ENCODE measurements at regions not wholly inside any gene's neighbourhood (a gene's known extent, or its start where the extent isn't known, plus 50 kb on each side); places are given as distances from the start of the nearest gene placed in this dataset.

DNA sequence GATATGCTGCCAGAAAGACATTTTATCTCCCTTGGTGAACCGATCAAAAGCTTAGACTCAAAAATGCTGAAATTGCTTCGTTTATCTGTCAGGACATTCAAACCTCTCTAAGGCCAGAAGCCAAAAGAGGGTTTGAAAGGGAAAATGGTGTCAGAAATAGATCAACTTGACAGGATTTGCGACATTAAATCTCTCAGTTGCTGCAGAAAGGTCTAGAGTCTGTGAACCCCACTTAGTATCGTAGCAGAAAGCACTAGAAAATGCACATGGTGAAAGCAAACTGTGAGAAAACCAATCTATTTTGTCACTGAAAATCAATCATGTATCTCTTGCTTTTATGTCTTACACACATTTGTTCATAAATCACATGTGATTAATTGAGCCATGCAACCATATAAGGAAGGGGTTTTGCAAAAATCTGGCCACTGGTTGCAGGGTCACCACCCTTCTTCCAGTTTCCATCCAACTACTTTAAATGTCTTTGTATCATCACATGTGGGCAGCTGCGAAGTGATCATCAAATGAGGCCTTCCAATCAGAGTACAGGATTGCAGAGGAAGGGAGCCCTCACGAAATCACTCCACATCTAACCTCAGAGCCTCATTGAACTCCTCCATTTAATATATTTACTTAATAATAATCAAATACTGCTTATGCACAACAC, 347.2 kb upstream of the ANXA10 start:
- Mint-ChIP-seq H3K4me3 (no peak overlapping the region), H3K27me3 (no peaks in the 10 kb centered on the region), H3K36me3 (no peaks in the 10 kb centered on the region), H3K9me3 (peaks cover 0 to 5% (median 0%) of the 10 kb centered on the region in 7 donors), H3K4me1 (no peaks in the 10 kb centered on the region), H3K27ac (no peak overlapping the region)
- ATAC-seq (ENCODE audit: low read depth in 2 of 2) (no peak), DNase-seq (no peak)

DNA sequence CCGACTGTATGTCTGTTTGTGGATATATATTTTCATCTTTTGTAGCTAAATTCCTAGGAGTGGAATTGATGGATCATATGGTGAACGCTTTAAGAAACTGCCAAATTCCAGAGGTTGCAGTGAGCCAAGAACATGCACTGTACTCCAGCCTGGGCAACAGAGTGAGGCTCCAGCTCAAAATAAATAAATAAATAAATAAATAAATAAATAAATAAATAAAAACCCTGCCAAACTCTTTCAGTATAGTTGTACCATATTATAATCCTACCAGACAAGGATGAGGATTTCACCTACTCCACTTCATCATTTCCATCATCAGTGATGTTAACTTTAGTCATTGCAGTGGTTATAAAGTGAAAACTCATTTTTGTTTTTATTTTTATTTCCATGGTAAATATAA, 325.1 kb upstream of the ANXA10 start:
- H3K4me1 Mint-ChIP-seq: no peaks in the 10 kb centered on the region
- no peak overlapping the region for H3K4me3 Mint-ChIP-seq
- no peaks in the 10 kb centered on the region for H3K27me3 Mint-ChIP-seq
- peaks cover 4 to 36% (median 12%) of the 10 kb centered on the region in 7 donors for H3K9me3 Mint-ChIP-seq
- H3K27ac Mint-ChIP-seq: no peak overlapping the region
- no peak for DNase-seq
- no peak for ATAC-seq (ENCODE audit: low read depth in 2 of 2)
- H3K36me3 Mint-ChIP-seq: no peaks in the 10 kb centered on the region

DNA sequence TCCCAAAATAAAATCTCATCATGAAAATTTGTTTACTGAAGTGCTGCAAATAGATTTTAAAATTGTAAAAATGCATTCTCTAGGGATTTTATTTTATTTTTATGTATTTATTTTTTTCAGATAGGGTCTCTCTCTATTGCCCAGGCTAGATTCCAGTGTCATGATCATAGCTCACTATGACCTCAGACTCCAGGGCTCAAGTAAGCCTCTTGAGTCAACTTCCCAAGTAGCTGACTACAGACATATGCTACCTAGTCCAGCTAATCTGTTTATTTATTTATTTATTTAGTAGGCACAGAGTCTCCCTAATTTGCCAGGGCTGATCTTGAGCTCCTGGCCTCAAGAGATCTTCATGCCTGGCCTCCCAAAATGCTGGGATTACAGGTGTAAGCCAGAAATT, 317.7 kb upstream of the ANXA10 start:
- Mint-ChIP-seq H3K36me3 (no peaks in the 10 kb centered on the region), H3K4me3 (no peak overlapping the region), H3K4me1 (no peaks in the 10 kb centered on the region), H3K27ac (no peak overlapping the region), H3K9me3 (peaks cover 4 to 12% (median 6%) of the 10 kb centered on the region in 7 donors), H3K27me3 (no peaks in the 10 kb centered on the region)
- DNase-seq (no peak), ATAC-seq (ENCODE audit: low read depth in 2 of 2) (no peak)

DNA sequence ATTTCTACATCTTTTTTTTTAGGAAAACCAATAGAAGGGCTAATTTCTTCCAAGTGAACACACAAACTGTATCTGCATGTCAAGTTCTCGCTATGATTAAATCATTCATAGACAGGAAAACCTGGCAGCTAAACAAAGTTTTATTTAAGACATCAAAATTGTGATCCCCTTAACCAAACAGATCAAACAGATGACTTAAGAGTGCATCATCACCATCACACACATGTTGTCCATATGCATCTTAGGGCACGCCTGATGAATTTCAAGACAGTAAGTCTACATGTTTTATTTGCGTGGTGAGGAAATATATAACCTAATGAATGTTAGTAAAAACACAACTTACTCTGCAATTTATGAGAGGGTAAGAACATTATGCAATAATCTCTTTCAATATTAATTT, 317.0 kb upstream of the ANXA10 start:
- no peak overlapping the region for H3K27ac Mint-ChIP-seq
- H3K4me3 Mint-ChIP-seq: no peak overlapping the region
- no peaks in the 10 kb centered on the region for H3K27me3 Mint-ChIP-seq
- no peak for ATAC-seq (ENCODE audit: low read depth in 2 of 2)
- peaks cover 0 to 9% (median 6%) of the 10 kb centered on the region in 7 donors for H3K9me3 Mint-ChIP-seq
- DNase-seq: no peak
- H3K4me1 Mint-ChIP-seq: no peaks in the 10 kb centered on the region
- H3K36me3 Mint-ChIP-seq: no peaks in the 10 kb centered on the region

DNA sequence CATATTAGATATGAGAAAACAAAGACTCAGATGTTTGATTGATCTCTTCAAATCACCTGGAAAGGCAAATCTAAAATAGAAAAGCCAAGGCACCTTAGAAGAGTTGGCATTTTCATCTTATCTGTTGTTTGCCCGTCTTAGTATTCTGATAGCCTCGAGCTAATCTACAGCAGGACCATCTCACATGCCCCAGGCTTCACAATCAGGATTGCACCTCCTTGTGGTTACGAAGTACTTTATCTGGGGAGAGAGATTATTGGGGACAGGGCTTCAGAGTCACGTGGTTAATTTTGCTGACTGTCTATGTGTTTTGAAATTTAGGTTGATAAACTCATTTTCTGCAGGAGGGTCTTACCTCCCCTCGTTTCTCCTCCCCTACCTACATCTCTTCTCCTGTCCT, 313.1 kb upstream of the ANXA10 start:
- Mint-ChIP-seq H3K4me3 (no peak overlapping the region), H3K9me3 (peaks cover 3 to 9% (median 7%) of the 10 kb centered on the region in 7 donors), H3K27ac (no peak overlapping the region), H3K4me1 (no peaks in the 10 kb centered on the region), H3K36me3 (no peaks in the 10 kb centered on the region), H3K27me3 (no peaks in the 10 kb centered on the region)
- ATAC-seq (ENCODE audit: low read depth in 2 of 2) (no peak), DNase-seq (no peak)

DNA sequence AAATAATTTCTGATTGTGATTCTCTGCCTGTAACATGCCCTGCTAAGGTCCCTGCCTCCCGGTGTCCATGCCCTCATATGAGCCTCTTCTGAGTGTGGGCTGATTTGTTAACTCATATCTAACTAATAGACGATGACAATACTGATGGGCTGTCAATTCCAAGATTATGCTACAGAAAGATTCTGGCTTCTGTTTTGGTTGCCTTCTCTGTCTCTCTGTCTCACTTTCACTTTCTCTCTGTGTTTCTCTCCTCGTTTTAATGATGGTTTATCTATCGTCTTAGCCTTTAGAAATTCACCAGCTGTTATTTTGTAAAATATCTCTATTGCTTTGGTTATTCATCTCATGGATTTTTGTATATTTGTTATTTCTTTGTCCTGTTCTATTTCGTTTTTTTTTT, 312.5 kb upstream of the ANXA10 start:
- no peak for ATAC-seq (ENCODE audit: low read depth in 2 of 2)
- Mint-ChIP-seq H3K27ac (no peak overlapping the region), H3K4me1 (no peaks in the 10 kb centered on the region), H3K27me3 (no peaks in the 10 kb centered on the region), H3K4me3 (no peak overlapping the region), H3K9me3 (peaks cover 3 to 9% (median 7%) of the 10 kb centered on the region in 7 donors), H3K36me3 (no peaks in the 10 kb centered on the region)
- no peak for DNase-seq

DNA sequence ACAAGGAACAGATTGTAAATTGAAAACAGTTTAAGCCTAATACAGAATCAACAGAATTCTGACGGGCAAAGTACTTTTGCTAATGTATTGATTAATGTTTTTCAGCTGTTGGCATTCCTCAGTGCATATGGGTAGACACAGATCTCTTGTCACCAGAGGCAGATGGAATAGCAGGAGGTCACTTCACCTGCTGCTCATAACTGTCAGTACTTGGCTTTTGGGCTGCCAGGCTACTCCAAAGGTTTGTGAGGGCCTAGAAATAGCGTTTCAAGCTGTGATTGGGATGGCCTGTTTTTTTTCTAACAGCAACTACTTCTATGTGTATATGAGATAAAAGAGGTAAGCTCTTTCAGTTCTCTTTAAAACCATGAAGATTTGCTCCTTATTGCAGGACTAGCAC, 307.5 kb upstream of the ANXA10 start:
- peaks cover 0 to 6% (median 0%) of the 10 kb centered on the region in 7 donors for H3K9me3 Mint-ChIP-seq
- H3K4me1 Mint-ChIP-seq: no peaks in the 10 kb centered on the region
- no peaks in the 10 kb centered on the region for H3K27me3 Mint-ChIP-seq
- ATAC-seq (ENCODE audit: low read depth in 2 of 2) (no peak), DNase-seq (no peak)
- no peak overlapping the region for H3K4me3 Mint-ChIP-seq
- H3K36me3 Mint-ChIP-seq: no peaks in the 10 kb centered on the region
- no peak overlapping the region for H3K27ac Mint-ChIP-seq

DNA sequence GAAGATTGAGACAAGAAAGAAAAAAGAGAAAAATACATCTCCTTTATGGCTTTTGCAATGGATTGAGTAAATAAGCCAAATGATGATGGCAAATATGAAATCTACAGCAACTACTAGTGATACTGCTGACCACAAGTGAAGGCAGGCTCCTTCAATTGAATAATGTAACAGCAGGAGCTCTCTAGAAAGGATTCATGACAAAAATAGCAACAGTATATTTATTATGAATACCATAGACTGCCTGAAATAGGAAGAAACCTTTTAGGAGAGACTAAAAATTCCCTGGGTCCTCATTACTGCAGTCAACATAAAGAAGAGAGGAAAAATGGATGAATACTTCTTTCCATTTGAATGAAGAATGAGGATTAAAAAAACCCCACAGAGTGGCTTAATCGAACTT, 306.8 kb upstream of the ANXA10 start:
- no peak overlapping the region for H3K27ac Mint-ChIP-seq
- no peaks in the 10 kb centered on the region for H3K27me3 Mint-ChIP-seq
- no peaks in the 10 kb centered on the region for H3K36me3 Mint-ChIP-seq
- no peaks in the 10 kb centered on the region for H3K4me1 Mint-ChIP-seq
- peaks cover 0 to 12% (median 0%) of the 10 kb centered on the region in 7 donors for H3K9me3 Mint-ChIP-seq
- ATAC-seq (ENCODE audit: low read depth in 2 of 2): no peak
- DNase-seq: no peak
- H3K4me3 Mint-ChIP-seq: no peak overlapping the region

DNA sequence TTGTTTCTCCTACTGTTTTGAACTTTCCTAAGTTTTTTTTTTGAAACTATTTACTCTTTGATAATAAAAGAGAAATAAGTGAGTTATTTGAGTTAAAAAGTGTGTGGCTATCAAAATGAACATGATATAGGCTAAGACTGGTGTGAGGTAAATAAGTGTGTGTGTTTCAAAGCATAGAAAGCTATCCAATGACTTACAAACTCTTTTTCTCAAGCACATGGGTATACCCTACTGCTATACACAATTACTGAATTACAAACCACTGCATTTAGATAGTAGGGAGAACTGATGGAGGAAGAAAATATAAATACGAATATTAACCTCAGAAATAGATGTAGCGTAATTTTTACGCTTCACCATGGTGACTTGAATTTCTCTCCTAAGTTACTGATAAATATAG, 305.8 kb upstream of the ANXA10 start:
- Mint-ChIP-seq H3K4me1 (no peaks in the 10 kb centered on the region), H3K9me3 (peaks cover 0 to 12% (median 0%) of the 10 kb centered on the region in 7 donors), H3K36me3 (no peaks in the 10 kb centered on the region), H3K27me3 (no peaks in the 10 kb centered on the region), H3K27ac (no peak overlapping the region), H3K4me3 (no peak overlapping the region)
- no peak for DNase-seq
- ATAC-seq (ENCODE audit: low read depth in 2 of 2): no peak

DNA sequence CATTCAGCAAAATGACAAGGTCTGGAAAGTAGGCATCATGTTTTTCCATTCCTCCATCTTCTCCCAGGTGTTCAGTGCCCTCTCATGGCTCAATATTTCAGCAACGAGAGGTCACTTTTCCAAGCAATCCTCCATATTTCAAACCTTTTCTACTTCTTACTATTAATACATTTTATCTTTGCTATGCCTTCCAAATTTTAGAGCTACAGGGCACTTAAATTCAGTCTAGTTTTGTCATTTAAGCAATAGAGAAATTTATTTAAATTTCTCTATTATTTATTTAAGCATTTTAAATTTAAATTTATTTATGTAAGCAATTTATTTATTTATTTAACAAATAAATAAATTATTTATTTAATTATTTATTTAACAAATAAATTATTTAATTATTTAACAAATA, 305.1 kb upstream of the ANXA10 start:
- peaks cover 0 to 12% (median 2%) of the 10 kb centered on the region in 7 donors for H3K9me3 Mint-ChIP-seq
- no peak overlapping the region for H3K27ac Mint-ChIP-seq
- no peaks in the 10 kb centered on the region for H3K27me3 Mint-ChIP-seq
- DNase-seq (no peak), ATAC-seq (ENCODE audit: low read depth in 2 of 2) (no peak)
- H3K36me3 Mint-ChIP-seq: no peaks in the 10 kb centered on the region
- no peak overlapping the region for H3K4me3 Mint-ChIP-seq
- no peaks in the 10 kb centered on the region for H3K4me1 Mint-ChIP-seq

DNA sequence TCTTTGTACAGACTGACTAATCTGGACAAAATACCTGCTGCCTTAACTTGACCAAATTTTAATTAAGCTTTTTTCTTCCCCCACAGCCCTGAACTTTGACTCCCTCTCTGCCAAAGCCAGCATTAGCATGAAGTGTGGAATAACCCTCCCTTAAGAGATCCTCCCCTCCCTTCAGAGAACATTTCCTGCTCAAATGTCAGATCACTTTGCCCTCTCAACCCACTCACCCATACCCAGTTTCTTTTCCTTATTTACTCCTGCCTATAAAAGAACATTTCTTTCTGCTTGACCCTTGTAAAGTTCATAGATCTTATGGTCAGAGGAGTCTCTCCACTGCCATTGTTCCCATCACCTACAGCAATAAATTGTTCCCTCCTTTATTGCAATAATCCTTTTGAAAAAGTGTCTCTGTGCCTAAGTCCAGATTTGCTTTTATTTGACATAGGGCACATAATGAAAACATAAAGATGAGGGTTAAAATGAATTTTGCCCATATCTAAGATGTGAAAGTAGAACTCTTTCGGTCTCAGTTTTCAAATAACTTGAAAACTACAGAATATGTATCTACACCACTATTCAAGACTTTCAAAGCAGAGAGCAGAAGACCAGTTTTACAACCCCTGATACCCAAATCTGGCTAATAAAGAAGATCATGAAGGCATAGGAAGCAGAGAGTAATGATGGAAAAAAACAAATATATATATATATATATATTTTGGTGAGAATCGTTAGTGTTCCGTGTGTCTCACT, 289.7 kb upstream of the ANXA10 start:
- H3K9me3 Mint-ChIP-seq: peaks cover 0 to 5% (median 2%) of the 10 kb centered on the region in 7 donors
- H3K4me3 Mint-ChIP-seq: no peak overlapping the region
- H3K4me1 Mint-ChIP-seq: no peaks in the 10 kb centered on the region
- ATAC-seq (ENCODE audit: low read depth in 2 of 2): no peak
- no peak overlapping the region for H3K27ac Mint-ChIP-seq
- H3K36me3 Mint-ChIP-seq: no peaks in the 10 kb centered on the region
- DNase-seq: no peak
- no peaks in the 10 kb centered on the region for H3K27me3 Mint-ChIP-seq

DNA sequence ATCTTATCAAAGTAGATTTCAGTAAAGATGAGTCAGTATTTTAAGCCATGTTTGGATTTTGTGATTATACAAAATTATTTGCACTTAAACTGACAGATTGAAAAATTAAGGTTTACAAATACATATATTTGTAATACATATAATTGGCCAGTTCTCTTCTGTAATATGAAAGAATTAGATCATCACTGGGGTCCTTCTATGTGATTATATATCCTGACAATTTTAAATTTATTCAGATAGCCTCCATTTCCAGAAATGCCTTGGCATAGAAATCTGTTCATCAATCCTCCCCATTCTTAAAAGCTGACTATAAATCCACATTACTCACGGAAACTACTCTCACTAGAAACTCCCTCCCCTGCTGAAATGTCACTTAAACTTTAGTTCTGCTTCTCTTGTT, 280.4 kb upstream of the ANXA10 start:
- H3K4me1 Mint-ChIP-seq: no peaks in the 10 kb centered on the region
- peaks cover 0 to 19% (median 14%) of the 10 kb centered on the region in 7 donors for H3K9me3 Mint-ChIP-seq
- no peak overlapping the region for H3K4me3 Mint-ChIP-seq
- H3K27me3 Mint-ChIP-seq: no peaks in the 10 kb centered on the region
- no peaks in the 10 kb centered on the region for H3K36me3 Mint-ChIP-seq
- DNase-seq (no peak), ATAC-seq (ENCODE audit: low read depth in 2 of 2) (no peak)
- H3K27ac Mint-ChIP-seq: no peak overlapping the region

DNA sequence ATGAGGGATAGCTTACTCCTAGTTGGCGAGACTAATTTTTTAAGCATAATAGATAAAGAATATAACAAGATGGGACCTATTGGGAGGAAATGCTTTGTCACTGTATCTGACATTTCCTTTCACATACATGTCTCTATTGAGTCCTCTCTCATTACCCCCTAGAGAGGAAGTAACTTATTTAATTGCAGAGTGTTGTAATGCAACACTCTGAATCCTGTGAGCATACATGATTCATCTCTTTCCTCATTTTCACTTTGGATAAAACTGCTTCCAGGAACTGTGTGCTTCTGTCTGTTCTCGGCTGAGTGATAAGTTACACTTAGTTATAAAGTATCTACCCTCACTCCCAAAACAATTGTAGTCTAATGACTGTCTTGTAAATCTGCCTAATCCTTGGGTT, 266.1 kb upstream of the ANXA10 start:
- no peaks in the 10 kb centered on the region for H3K36me3 Mint-ChIP-seq
- H3K9me3 Mint-ChIP-seq: peaks cover 0 to 4% (median 0%) of the 10 kb centered on the region in 7 donors
- DNase-seq (no peak), ATAC-seq (ENCODE audit: low read depth in 2 of 2) (no peak)
- no peak overlapping the region for H3K27ac Mint-ChIP-seq
- H3K27me3 Mint-ChIP-seq: no peaks in the 10 kb centered on the region
- H3K4me3 Mint-ChIP-seq: no peak overlapping the region
- H3K4me1 Mint-ChIP-seq: no peaks in the 10 kb centered on the region

DNA sequence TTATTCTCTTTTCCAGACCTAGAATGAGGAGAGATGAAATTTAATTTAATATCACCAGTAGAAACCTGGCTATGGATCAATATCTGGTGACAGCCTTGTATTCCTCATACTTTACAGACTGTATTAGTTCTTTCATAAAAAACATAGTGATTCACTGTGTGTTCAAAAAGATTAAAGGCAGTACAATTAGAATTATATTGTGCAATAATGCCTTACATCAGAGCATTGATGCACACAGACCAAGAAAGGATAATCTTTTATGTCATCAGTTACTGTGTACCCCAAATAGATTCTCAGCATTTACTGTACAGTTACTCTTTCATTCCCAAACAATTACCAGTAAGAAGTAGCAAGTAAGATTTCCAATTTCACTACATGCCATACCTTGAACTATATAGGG, 260.5 kb upstream of the ANXA10 start:
- Mint-ChIP-seq H3K27ac (no peak overlapping the region), H3K9me3 (peaks cover 0 to 4% (median 0%) of the 10 kb centered on the region in 7 donors), H3K27me3 (no peaks in the 10 kb centered on the region), H3K4me3 (no peak overlapping the region), H3K36me3 (no peaks in the 10 kb centered on the region), H3K4me1 (no peaks in the 10 kb centered on the region)
- DNase-seq (no peak), ATAC-seq (ENCODE audit: low read depth in 2 of 2) (no peak)

Measured in naive B cell (primary cell).